DOHH2 (cell line): ENCODE measurements at regions not wholly inside any gene's neighbourhood (a gene's known extent, or its start where the extent isn't known, plus 50 kb on each side); places are given as distances from the start of the nearest gene placed in this dataset.

Source experiments
- EZH2phosphoT487 ChIP-seq: fragments of 200-600 bp; sonication (generic); IDR thresholded peaks from 2 replicates; pipeline ENCODE4 v1.6.1; 2017; ENCODE audit warnings: borderline replicate concordance, mild to moderate bottlenecking, antibody characterized with exemption, low read length, moderate library complexity, mixed read lengths
- TF ChIP-seq, protein P1 (sequence below): fragments of 200-600 bp; sonication (generic); IDR thresholded peaks from one replicate; pipeline ENCODE4 v1.5.1; 2014; ENCODE audit warnings: antibody characterized with exemption, mild to moderate bottlenecking, low read depth, low read length; ENCODE audit not compliant: poor library complexity, severe bottlenecking

DNA sequence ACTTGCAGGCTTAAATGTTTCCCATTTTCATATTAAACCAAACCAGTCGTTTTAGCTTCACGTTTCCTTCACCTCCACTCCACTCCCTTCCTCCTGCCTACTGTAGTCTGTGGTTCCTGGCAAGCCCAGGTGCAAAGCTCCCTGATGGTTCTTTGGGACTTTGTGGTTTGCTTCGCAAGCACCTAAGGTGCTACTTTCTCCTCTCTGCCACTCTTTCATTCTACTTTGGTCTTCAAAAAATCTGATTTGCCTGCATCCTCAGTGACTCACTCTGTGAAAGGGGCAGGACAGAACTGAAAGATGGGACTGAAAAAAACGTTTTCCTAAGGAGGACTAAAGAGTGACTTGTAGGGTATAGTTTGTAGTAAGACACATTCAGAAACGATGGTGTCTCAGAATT lies 228.4 kb downstream of the CYRIA start:
- no peak for TF ChIP-seq EZH2phosphoT487
- TF ChIP-seq, protein P1, sequence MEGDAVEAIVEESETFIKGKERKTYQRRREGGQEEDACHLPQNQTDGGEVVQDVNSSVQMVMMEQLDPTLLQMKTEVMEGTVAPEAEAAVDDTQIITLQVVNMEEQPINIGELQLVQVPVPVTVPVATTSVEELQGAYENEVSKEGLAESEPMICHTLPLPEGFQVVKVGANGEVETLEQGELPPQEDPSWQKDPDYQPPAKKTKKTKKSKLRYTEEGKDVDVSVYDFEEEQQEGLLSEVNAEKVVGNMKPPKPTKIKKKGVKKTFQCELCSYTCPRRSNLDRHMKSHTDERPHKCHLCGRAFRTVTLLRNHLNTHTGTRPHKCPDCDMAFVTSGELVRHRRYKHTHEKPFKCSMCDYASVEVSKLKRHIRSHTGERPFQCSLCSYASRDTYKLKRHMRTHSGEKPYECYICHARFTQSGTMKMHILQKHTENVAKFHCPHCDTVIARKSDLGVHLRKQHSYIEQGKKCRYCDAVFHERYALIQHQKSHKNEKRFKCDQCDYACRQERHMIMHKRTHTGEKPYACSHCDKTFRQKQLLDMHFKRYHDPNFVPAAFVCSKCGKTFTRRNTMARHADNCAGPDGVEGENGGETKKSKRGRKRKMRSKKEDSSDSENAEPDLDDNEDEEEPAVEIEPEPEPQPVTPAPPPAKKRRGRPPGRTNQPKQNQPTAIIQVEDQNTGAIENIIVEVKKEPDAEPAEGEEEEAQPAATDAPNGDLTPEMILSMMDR: no peak
